ENCODE measurements at regions not wholly inside any gene's neighbourhood (a gene's known extent, or its start where the extent isn't known, plus 50 kb on each side); places are given as distances from the start of the nearest gene placed in this dataset.

- DNase-seq (ENCODE audit: low spot score), result no peak
Observed at GRCh38 chr7:26513948-26514347, 222.3 kb downstream of the SNX10 start.

GRCh38 chr7:26514633-26515032, 223.0 kb downstream of the SNX10 start:
- DNase-seq (ENCODE audit: low spot score), result no peak

- no peak for DNase-seq (ENCODE audit: low spot score)
Observed at GRCh38 chr7:26515314-26515842, 223.7 kb downstream of the SNX10 start.

GRCh38 chr7:26520483-26520882, 228.8 kb downstream of the SNX10 start:
- no peak for DNase-seq (ENCODE audit: low spot score)

GRCh38 chr7:26522633-26523032, 231.0 kb downstream of the SNX10 start:
- no peak for DNase-seq (ENCODE audit: low spot score)

- no peak for DNase-seq (ENCODE audit: low spot score)
Observed at GRCh38 chr7:26525398-26526264, 234.0 kb downstream of the SNX10 start.

- no peak for DNase-seq (ENCODE audit: low spot score)
Observed at GRCh38 chr7:26526265-26526587, 234.6 kb downstream of the SNX10 start.

GRCh38 chr7:26531926-26532325, 240.3 kb downstream of the SNX10 start:
- no peak for DNase-seq (ENCODE audit: low spot score)

- no peak for DNase-seq (ENCODE audit: low spot score)
Observed at GRCh38 chr7:26532471-26532870, 240.8 kb downstream of the SNX10 start.

GRCh38 chr7:26533217-26533616, 241.6 kb downstream of the SNX10 start:
- no peak for DNase-seq (ENCODE audit: low spot score)

- DNase-seq (ENCODE audit: low spot score), result no peak
Observed at GRCh38 chr7:26534649-26535482, 243.2 kb downstream of the SNX10 start.

GRCh38 chr7:26535483-26536007, 243.9 kb downstream of the SNX10 start:
- DNase-seq (ENCODE audit: low spot score), result no peak

- no peak for DNase-seq (ENCODE audit: low spot score)
Observed at GRCh38 chr7:26538216-26538615, 246.6 kb downstream of the SNX10 start.

GRCh38 chr7:26538689-26539088, 247.0 kb downstream of the SNX10 start:
- DNase-seq (ENCODE audit: low spot score), result no peak

GRCh38 chr7:26543340-26543739, 251.7 kb downstream of the SNX10 start:
- DNase-seq (ENCODE audit: low spot score), result no peak

GRCh38 chr7:26543951-26544350, 252.3 kb downstream of the SNX10 start:
- no peak for DNase-seq (ENCODE audit: low spot score)

- no peak for DNase-seq (ENCODE audit: low spot score)
Observed at GRCh38 chr7:26546508-26547053, 254.9 kb downstream of the SNX10 start.

GRCh38 chr7:26547156-26547555, 255.5 kb downstream of the SNX10 start:
- DNase-seq (ENCODE audit: low spot score), result no peak

GRCh38 chr7:26549281-26549944, 257.8 kb downstream of the SNX10 start:
- no peak for DNase-seq (ENCODE audit: low spot score)

- no peak for DNase-seq (ENCODE audit: low spot score)
Observed at GRCh38 chr7:26550492-26550891, 258.8 kb downstream of the SNX10 start.

- DNase-seq (ENCODE audit: low spot score), result no peak
Observed at GRCh38 chr7:26551740-26552139, 260.1 kb downstream of the SNX10 start.

- no peak for DNase-seq (ENCODE audit: low spot score)
Observed at GRCh38 chr7:26553128-26553527, 261.5 kb downstream of the SNX10 start.
